WTC11 (cell line): ENCODE measurements at regions not wholly inside any gene's neighbourhood (a gene's known extent, or its start where the extent isn't known, plus 50 kb on each side); places are given as distances from the start of the nearest gene placed in this dataset.

Experiments
- FOXJ3 ChIP-seq: sonication (generic); formaldehyde crosslinking; IDR thresholded peaks from 2 replicates; pipeline ENCODE4 v1.9.0; 2021; ENCODE audit warnings: missing genetic modification reagents, mild to moderate bottlenecking, borderline replicate concordance
- KAT7 ChIP-seq: sonication (generic); formaldehyde crosslinking; IDR thresholded peaks from 2 replicates; pipeline ENCODE4 v1.8.1; 2023; ENCODE audit warnings: missing genetic modification reagents, mild to moderate bottlenecking, borderline replicate concordance
- NFE2L1 ChIP-seq: sonication (generic); formaldehyde crosslinking; IDR thresholded peaks from 2 replicates; pipeline ENCODE4 v1.8.1; 2023; ENCODE audit warnings: missing genetic modification reagents
- TF ChIP-seq, protein P1 (sequence below): fragments of 200-600 bp; IDR thresholded peaks from 2 replicates; pipeline ENCODE4 v1.8.0; 2022; ENCODE audit warnings: antibody characterized with exemption

- TF ChIP-seq FOXJ3 (CRISPR knock-in tag) (no peak), NFE2L1 (CRISPR knock-in tag) (no peak), KAT7 (no peak)
- TF ChIP-seq, protein P1, sequence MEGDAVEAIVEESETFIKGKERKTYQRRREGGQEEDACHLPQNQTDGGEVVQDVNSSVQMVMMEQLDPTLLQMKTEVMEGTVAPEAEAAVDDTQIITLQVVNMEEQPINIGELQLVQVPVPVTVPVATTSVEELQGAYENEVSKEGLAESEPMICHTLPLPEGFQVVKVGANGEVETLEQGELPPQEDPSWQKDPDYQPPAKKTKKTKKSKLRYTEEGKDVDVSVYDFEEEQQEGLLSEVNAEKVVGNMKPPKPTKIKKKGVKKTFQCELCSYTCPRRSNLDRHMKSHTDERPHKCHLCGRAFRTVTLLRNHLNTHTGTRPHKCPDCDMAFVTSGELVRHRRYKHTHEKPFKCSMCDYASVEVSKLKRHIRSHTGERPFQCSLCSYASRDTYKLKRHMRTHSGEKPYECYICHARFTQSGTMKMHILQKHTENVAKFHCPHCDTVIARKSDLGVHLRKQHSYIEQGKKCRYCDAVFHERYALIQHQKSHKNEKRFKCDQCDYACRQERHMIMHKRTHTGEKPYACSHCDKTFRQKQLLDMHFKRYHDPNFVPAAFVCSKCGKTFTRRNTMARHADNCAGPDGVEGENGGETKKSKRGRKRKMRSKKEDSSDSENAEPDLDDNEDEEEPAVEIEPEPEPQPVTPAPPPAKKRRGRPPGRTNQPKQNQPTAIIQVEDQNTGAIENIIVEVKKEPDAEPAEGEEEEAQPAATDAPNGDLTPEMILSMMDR: no peak
Measured at GRCh38 chr2:217611056-217611455, 391.7 kb downstream of the TNS1 start.
